ENCODE measurements at regions not wholly inside any gene's neighbourhood (a gene's known extent, or its start where the extent isn't known, plus 50 kb on each side); places are given as distances from the start of the nearest gene placed in this dataset.
"Not testable (repeated sequence)": the region's sequence is repeated elsewhere in the genome, so short reads cannot be mapped to it uniquely, and the experiment has no call there.

DNA sequence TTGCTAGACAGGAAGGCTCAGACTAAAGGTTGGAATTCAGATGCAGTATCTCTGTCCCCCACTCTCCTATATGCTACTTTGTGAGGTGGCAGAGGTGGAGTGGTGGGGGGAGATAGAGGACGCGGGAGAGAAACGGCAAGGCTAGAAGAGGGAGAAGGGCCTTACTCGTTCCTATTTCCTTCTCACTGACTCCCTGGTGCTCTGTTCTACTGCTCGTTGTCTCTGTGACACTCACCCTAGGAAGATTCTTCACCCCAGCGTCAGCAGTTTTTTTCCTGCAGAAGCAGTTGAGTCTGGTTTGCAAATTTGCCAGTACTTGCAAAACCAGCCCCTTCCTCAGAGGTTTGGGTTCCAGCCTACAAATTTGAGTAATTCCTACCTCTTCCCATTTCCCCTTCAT is 801.1 kb upstream of the SLC35B3 start:
- WGBS: 75% methylated on average over 6 of the region's 6 CpGs

DNA sequence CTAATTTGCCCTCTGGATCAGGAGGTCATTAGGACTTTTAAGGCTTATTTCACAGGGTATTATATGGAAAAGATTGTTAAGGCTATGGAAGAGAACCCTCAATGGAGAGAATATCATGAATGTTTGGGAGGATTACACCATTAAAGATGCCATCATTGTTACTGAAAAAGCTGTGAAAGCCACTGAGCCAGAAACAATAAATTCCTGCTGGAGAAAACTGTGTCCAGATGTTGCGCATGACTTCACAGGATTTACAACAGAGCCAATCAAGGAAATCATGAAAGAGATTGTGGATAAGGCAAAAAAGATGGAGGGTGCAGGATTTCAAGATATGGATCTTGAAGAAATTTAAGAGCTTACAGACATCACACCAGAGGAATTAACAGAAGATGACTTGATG is 798.3 kb upstream of the SLC35B3 start:
- no peak for DNase-seq (ENCODE audit: low read depth in 6 of 9, low spot score in 9 of 9)
- Histone ChIP-seq H3K36me3 (ENCODE audit: control insufficient read depth in 2 of 2, insufficient read depth in 2 of 2, low read length in 1 of 2) (no peaks in the 10 kb centered on the region), H3K4me3 (ENCODE audit: low read length in 2 of 2) (no peak overlapping the region), H3K9me3 (ENCODE audit: control insufficient read depth in 2 of 2, insufficient read depth in 1 of 2, low read length in 1 of 2) (no peaks in the 10 kb centered on the region), H3K27me3 (ENCODE audit: control insufficient read depth in 2 of 2, insufficient read depth in 1 of 2, low read length in 1 of 2) (no peaks in the 10 kb centered on the region), H3K4me1 (ENCODE audit: control insufficient read depth in 2 of 2, insufficient read depth in 2 of 2, low read length in 2 of 2) (no peaks in the 10 kb centered on the region), H3K27ac (ENCODE audit: low read depth in 1 of 2, low read length in 1 of 2) (no peak overlapping the region)
- 98% methylated on average over 1 of the region's 1 CpG for whole genome bisulfite sequencing

More for the DNA sequence above, 801.1 kb upstream of the SLC35B3 start:
- Histone ChIP-seq H3K9me3 (ENCODE audit: control insufficient read depth in 2 of 2, insufficient read depth in 1 of 2, low read length in 1 of 2) (no peaks in the 10 kb centered on the region), H3K27ac (ENCODE audit: low read depth in 1 of 2, low read length in 1 of 2) (no peak overlapping the region), H3K4me3 (ENCODE audit: low read length in 2 of 2) (no peak overlapping the region), H3K4me1 (ENCODE audit: control insufficient read depth in 2 of 2, insufficient read depth in 2 of 2, low read length in 2 of 2) (no peaks in the 10 kb centered on the region), H3K36me3 (ENCODE audit: control insufficient read depth in 2 of 2, insufficient read depth in 2 of 2, low read length in 1 of 2) (no peaks in the 10 kb centered on the region), H3K27me3 (ENCODE audit: control insufficient read depth in 2 of 2, insufficient read depth in 1 of 2, low read length in 1 of 2) (no peaks in the 10 kb centered on the region)
- no peak for DNase-seq (ENCODE audit: low read depth in 6 of 9, low spot score in 9 of 9)

DNA sequence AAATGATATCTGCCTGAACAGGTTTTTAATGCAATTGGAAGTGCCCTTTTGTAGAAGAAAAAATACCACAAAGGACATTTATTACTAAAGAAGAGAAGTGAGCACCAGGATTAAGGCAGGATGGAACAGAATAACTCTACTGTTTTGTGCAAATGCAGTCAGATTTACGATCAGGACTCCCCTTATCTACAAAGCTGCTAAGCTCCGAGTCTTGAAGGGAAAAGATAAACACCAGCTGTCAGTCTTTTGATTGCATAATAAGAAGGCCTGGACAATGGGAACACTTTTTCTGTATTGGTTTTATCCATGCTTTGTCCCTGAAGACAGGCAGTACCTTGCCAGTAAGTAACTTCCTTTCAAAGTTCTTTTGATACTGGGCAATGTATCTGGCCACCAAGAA is 797.9 kb upstream of the SLC35B3 start:
- 23% methylated on average over 2 of the region's 2 CpGs for WGBS
- Histone ChIP-seq H3K4me3 (ENCODE audit: low read length in 2 of 2) (no peak overlapping the region), H3K27ac (ENCODE audit: low read depth in 1 of 2, low read length in 1 of 2) (no peak overlapping the region), H3K36me3 (ENCODE audit: control insufficient read depth in 2 of 2, insufficient read depth in 2 of 2, low read length in 1 of 2) (no peaks in the 10 kb centered on the region), H3K27me3 (ENCODE audit: control insufficient read depth in 2 of 2, insufficient read depth in 1 of 2, low read length in 1 of 2) (no peaks in the 10 kb centered on the region), H3K4me1 (ENCODE audit: control insufficient read depth in 2 of 2, insufficient read depth in 2 of 2, low read length in 2 of 2) (no peaks in the 10 kb centered on the region), H3K9me3 (ENCODE audit: control insufficient read depth in 2 of 2, insufficient read depth in 1 of 2, low read length in 1 of 2) (no peaks in the 10 kb centered on the region)
- DNase-seq (ENCODE audit: low read depth in 6 of 9, low spot score in 9 of 9): no peak

DNA sequence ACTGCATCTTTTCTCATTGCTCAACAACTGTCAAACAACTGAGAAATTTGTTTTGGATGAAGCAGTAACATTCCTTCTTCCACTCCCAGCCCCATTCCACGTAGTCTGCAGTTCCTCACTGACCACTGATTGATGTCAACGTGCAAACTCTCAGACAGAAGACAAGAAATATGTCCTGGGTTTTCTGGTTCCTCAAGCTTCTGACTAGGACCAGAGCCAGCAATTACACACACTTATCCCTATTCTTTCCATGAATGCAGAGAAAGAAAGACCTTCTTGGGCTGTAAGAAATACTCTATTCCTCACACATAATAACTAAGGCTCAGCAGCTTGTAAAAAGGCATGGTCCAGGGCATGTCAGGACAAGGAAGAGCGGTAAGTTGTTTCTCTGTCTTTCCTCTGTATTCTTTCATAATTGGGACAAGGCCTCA is 790.1 kb upstream of the SLC35B3 start:
- H3K27ac ChIP-seq (ENCODE audit: low read depth in 1 of 2, low read length in 1 of 2): no peak overlapping the region
- peak in 2 of 9 donors; percentile 4 to 7 for DNase-seq (ENCODE audit: low read depth in 6 of 9, low spot score in 9 of 9)
- 68% methylated on average over 3 of the region's 3 CpGs for WGBS

DNA sequence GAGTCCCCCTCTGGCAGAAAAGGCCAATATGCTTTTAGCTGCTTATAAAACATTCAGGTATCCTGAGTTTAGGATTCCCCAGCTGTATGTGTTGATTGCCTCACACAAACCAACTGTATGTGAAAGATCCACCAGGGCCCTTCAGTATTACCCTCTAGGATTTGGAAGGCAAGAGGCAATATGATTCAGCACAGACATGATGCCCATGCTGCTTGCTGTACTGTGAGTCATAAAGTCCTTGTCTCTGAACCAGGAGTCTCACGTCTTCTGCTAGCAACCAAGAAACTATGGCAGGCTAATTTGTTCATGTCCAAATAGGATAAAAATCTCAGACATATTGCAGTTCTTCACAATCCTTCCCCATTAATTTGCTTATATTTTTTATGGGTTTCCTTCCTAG is 789.2 kb upstream of the SLC35B3 start:
- Histone ChIP-seq H3K36me3 (ENCODE audit: control insufficient read depth in 2 of 2, insufficient read depth in 2 of 2, low read length in 1 of 2) (no peaks in the 10 kb centered on the region), H3K4me1 (ENCODE audit: control insufficient read depth in 2 of 2, insufficient read depth in 2 of 2, low read length in 2 of 2) (no peaks in the 10 kb centered on the region), H3K27me3 (ENCODE audit: control insufficient read depth in 2 of 2, insufficient read depth in 1 of 2, low read length in 1 of 2) (no peaks in the 10 kb centered on the region), H3K9me3 (ENCODE audit: control insufficient read depth in 2 of 2, insufficient read depth in 1 of 2, low read length in 1 of 2) (no peaks in the 10 kb centered on the region), H3K4me3 (ENCODE audit: low read length in 2 of 2) (no peak overlapping the region), H3K27ac (ENCODE audit: low read depth in 1 of 2, low read length in 1 of 2) (no peak overlapping the region)
- WGBS: 84% methylated on average over 1 of the region's 1 CpG
- no peak for DNase-seq (ENCODE audit: low read depth in 6 of 9, low spot score in 9 of 9)

More for the DNA sequence above, 790.1 kb upstream of the SLC35B3 start:
- Histone ChIP-seq H3K9me3 (ENCODE audit: control insufficient read depth in 2 of 2, insufficient read depth in 1 of 2, low read length in 1 of 2) (no peaks in the 10 kb centered on the region), H3K4me1 (ENCODE audit: control insufficient read depth in 2 of 2, insufficient read depth in 2 of 2, low read length in 2 of 2) (no peaks in the 10 kb centered on the region), H3K27me3 (ENCODE audit: control insufficient read depth in 2 of 2, insufficient read depth in 1 of 2, low read length in 1 of 2) (no peaks in the 10 kb centered on the region), H3K4me3 (ENCODE audit: low read length in 2 of 2) (no peak overlapping the region), H3K36me3 (ENCODE audit: control insufficient read depth in 2 of 2, insufficient read depth in 2 of 2, low read length in 1 of 2) (no peaks in the 10 kb centered on the region)

DNA sequence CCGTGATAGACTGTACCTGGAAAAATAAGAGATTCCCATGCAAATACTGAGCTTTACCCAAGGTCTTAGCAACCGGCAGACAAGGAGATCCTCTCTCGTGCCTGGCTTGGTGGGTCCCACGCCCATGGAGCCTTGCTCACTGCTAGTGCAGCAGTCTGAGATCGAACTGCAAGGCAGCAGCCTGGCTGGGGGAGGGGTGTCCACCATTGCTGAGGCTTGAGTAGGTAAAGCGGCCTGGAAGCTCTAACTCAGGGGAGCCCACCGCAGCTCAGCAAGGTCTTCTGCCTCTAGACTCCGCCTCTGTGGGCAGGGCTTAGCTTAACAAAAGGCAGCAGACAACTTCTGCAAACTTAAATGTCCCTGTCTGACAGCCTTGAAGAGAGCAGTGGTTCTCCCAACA is 778.4 kb upstream of the SLC35B3 start:
- H3K36me3 ChIP-seq (ENCODE audit: control insufficient read depth in 2 of 2, insufficient read depth in 2 of 2, low read length in 1 of 2); H3K27me3 ChIP-seq (ENCODE audit: control insufficient read depth in 2 of 2, insufficient read depth in 1 of 2, low read length in 1 of 2); H3K4me1 ChIP-seq (ENCODE audit: control insufficient read depth in 2 of 2, insufficient read depth in 2 of 2, low read length in 2 of 2); H3K9me3 ChIP-seq (ENCODE audit: control insufficient read depth in 2 of 2, insufficient read depth in 1 of 2, low read length in 1 of 2); DNase-seq (ENCODE audit: low read depth in 6 of 9, low spot score in 9 of 9); H3K4me3 ChIP-seq (ENCODE audit: low read length in 2 of 2); H3K27ac ChIP-seq (ENCODE audit: low read depth in 1 of 2, low read length in 1 of 2): not testable (repeated sequence)
- whole genome bisulfite sequencing: 89% methylated on average over 8 of the region's 8 CpGs

DNA sequence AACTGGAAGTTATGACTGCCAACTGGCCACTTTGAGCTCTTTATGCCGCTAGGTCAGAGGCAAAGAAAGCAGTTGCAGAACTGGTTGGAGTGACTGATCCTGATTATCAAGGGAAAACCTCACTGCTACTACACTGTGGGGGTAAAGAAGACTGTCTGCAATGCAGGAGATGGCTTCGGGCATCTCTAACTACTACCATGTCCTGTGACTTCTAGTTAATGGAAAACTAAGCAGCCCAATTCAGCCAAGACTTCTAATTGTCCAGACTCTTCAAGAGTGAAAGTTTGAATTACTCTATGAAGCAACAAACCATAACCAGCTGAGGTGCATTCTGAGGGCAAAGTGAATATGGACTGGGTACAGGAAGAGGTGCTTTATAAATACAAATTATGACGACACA is 773.6 kb upstream of the SLC35B3 start:
- Histone ChIP-seq H3K36me3 (ENCODE audit: control insufficient read depth in 2 of 2, insufficient read depth in 2 of 2, low read length in 1 of 2) (no peaks in the 10 kb centered on the region), H3K4me1 (ENCODE audit: control insufficient read depth in 2 of 2, insufficient read depth in 2 of 2, low read length in 2 of 2) (no peaks in the 10 kb centered on the region), H3K27ac (ENCODE audit: low read depth in 1 of 2, low read length in 1 of 2) (no peak overlapping the region), H3K4me3 (ENCODE audit: low read length in 2 of 2) (no peak overlapping the region), H3K9me3 (ENCODE audit: control insufficient read depth in 2 of 2, insufficient read depth in 1 of 2, low read length in 1 of 2) (peaks cover 0 to 6% of the 10 kb centered on the region in 2 donors), H3K27me3 (ENCODE audit: control insufficient read depth in 2 of 2, insufficient read depth in 1 of 2, low read length in 1 of 2) (no peaks in the 10 kb centered on the region)
- 95% methylated on average over 3 of the region's 3 CpGs for WGBS
- no peak for DNase-seq (ENCODE audit: low read depth in 6 of 9, low spot score in 9 of 9)

DNA sequence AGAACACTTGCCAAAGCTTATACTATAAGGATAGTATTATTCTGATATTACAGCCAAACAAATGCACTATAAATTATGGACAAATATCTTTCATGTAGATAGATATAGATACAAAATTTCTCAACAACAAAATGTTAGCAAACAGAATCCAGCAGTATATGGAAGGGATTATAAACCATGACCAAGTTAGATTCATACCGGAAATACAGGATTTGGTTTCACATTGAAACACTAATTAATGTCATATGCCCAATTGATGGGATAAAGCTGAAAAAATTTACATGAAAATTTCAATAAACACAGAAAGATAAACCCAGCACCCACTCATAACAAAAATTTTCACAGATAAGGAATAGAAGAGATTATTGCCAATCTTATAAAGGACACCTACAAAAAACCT is 770.3 kb upstream of the SLC35B3 start:
- H3K9me3 ChIP-seq (ENCODE audit: control insufficient read depth in 2 of 2, insufficient read depth in 1 of 2, low read length in 1 of 2): no peaks in the 10 kb centered on the region
- no peaks in the 10 kb centered on the region for H3K36me3 ChIP-seq (ENCODE audit: control insufficient read depth in 2 of 2, insufficient read depth in 2 of 2, low read length in 1 of 2)
- H3K27me3 ChIP-seq (ENCODE audit: control insufficient read depth in 2 of 2, insufficient read depth in 1 of 2, low read length in 1 of 2): no peaks in the 10 kb centered on the region
- no peak overlapping the region for H3K4me3 ChIP-seq (ENCODE audit: low read length in 2 of 2)
- H3K4me1 ChIP-seq (ENCODE audit: control insufficient read depth in 2 of 2, insufficient read depth in 2 of 2, low read length in 2 of 2): no peaks in the 10 kb centered on the region
- 96% methylated on average over 1 of the region's 1 CpG for WGBS
- no peak overlapping the region for H3K27ac ChIP-seq (ENCODE audit: low read depth in 1 of 2, low read length in 1 of 2)
- no peak for DNase-seq (ENCODE audit: low read depth in 6 of 9, low spot score in 9 of 9)

DNA sequence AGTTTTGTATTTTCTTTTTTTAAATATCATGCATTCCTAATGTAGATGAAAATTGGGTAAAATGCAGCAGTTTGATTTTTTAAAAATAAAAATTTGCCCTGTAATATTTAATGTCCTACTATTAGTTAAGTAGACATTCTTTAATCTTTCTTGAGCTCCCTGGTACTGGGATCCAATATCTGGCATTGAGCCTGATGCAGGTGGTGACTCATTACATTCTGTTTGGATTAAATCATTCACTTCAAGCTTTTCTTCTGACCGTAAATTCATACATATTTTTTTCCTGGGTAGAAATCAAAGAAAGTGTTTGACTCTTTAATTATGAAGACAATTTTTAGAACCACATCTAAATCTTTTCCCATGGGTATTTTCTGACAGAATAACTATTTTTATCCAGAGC is 768.8 kb upstream of the SLC35B3 start:
- WGBS: 92% methylated on average over 1 of the region's 1 CpG
- no peaks in the 10 kb centered on the region for H3K27me3 ChIP-seq (ENCODE audit: control insufficient read depth in 2 of 2, insufficient read depth in 1 of 2, low read length in 1 of 2)
- no peaks in the 10 kb centered on the region for H3K9me3 ChIP-seq (ENCODE audit: control insufficient read depth in 2 of 2, insufficient read depth in 1 of 2, low read length in 1 of 2)
- no peak for DNase-seq (ENCODE audit: low read depth in 6 of 9, low spot score in 9 of 9)
- no peak overlapping the region for H3K27ac ChIP-seq (ENCODE audit: low read depth in 1 of 2, low read length in 1 of 2)
- no peak overlapping the region for H3K4me3 ChIP-seq (ENCODE audit: low read length in 2 of 2)
- no peaks in the 10 kb centered on the region for H3K36me3 ChIP-seq (ENCODE audit: control insufficient read depth in 2 of 2, insufficient read depth in 2 of 2, low read length in 1 of 2)
- no peaks in the 10 kb centered on the region for H3K4me1 ChIP-seq (ENCODE audit: control insufficient read depth in 2 of 2, insufficient read depth in 2 of 2, low read length in 2 of 2)

DNA sequence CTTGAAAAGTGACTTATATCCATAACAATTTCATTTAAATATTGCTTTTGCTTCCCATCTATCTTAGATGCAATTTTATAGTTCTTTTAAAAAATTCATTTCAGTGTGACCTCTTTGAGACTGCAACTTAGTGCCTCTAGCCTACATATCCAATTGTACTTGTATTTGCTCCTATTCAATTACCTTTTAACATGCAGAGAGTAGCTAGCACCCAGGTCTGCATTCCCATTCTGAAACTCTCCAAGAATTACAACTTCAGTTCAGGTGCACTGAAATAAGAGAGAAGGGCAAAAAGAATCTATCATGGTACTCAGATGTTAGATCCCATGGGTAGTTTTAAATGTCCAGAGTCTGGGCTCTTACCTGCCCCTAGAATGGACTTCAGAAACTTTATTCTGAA is 765.4 kb upstream of the SLC35B3 start:
- H3K36me3 ChIP-seq (ENCODE audit: control insufficient read depth in 2 of 2, insufficient read depth in 2 of 2, low read length in 1 of 2): no peaks in the 10 kb centered on the region
- H3K27me3 ChIP-seq (ENCODE audit: control insufficient read depth in 2 of 2, insufficient read depth in 1 of 2, low read length in 1 of 2): no peaks in the 10 kb centered on the region
- no peaks in the 10 kb centered on the region for H3K4me1 ChIP-seq (ENCODE audit: control insufficient read depth in 2 of 2, insufficient read depth in 2 of 2, low read length in 2 of 2)

More for the DNA sequence above, 765.4 kb upstream of the SLC35B3 start:
- Histone ChIP-seq H3K9me3 (ENCODE audit: control insufficient read depth in 2 of 2, insufficient read depth in 1 of 2, low read length in 1 of 2) (no peaks in the 10 kb centered on the region), H3K27ac (ENCODE audit: low read depth in 1 of 2, low read length in 1 of 2) (no peak overlapping the region), H3K4me3 (ENCODE audit: low read length in 2 of 2) (no peak overlapping the region)
- DNase-seq (ENCODE audit: low read depth in 6 of 9, low spot score in 9 of 9): no peak

Measured in thymus (tissue), 11 donors.